ENCODE measurements at regions not wholly inside any gene's neighbourhood (a gene's known extent, or its start where the extent isn't known, plus 50 kb on each side); places are given as distances from the start of the nearest gene placed in this dataset.

GRCh38 chr9:25418974-25419373 lies 259.3 kb downstream of the TUSC1 start:
- BruUV-seq (replicated peaks) = no TSS peak
- Histone ChIP-seq H3K27ac (ENCODE audit: low read length) (no peak overlapping the region), H3K4me1 (ENCODE audit: control insufficient read depth, insufficient read depth, low read length) (no peaks in the 10 kb centered on the region), H3K4me3 (ENCODE audit: low read depth in 2 of 2, low read length in 2 of 2) (no peak overlapping the region), H3K27me3 (ENCODE audit: control insufficient read depth, insufficient read depth, low read length) (no peaks in the 10 kb centered on the region), H3K36me3 (ENCODE audit: control insufficient read depth, insufficient read depth, low read length) (no peaks in the 10 kb centered on the region), H3K9me3 (ENCODE audit: control insufficient read depth, insufficient read depth, low read depth, low read length) (no peaks in the 10 kb centered on the region)
- ATAC-seq (no peak), DNase-seq (ENCODE audit: low read depth, low spot score) (no peak)
- in situ Hi-C loops (cut with HindIII; ENCODE audit: low pct_unique_long_range_greater_than_20kb, low sequenced_read_pairs) = no loop called here
- intact Hi-C loops (cut with micrococcal nuclease; ENCODE audit: unreplicated experiment) = no loop called here
- CTCF ChIA-PET = no interaction called here
- TF ChIP-seq CTCF (IDR thresholded peaks at IDR 0.05) (no peak), TCF7L2 (IDR thresholded peaks at IDR 0.05; ENCODE audit: low read depth, low read length) (no peak), REST (IDR thresholded peaks at IDR 0.05; ENCODE audit: insufficient read depth in 1 of 2, low read depth in 2 of 2, low read length in 1 of 2) (no peak), POLR2AphosphoS5 (IDR thresholded peaks at IDR 0.05; ENCODE audit: low read depth, low read length) (no peak), SIN3A (IDR thresholded peaks at IDR 0.05; ENCODE audit: borderline replicate concordance, insufficient read depth, low read depth, low read length) (no peak)
- POLR2A ChIA-PET = no interaction called here

GRCh38 chr9:25415718-25416117 lies 262.5 kb downstream of the TUSC1 start:
- CTCF ChIA-PET = no interaction called here
- in situ Hi-C loops (cut with HindIII; ENCODE audit: low pct_unique_long_range_greater_than_20kb, low sequenced_read_pairs) (no loop called here), intact Hi-C loops (cut with micrococcal nuclease; ENCODE audit: unreplicated experiment) (no loop called here)
- ATAC-seq (no peak), DNase-seq (ENCODE audit: low read depth, low spot score) (no peak)
- Histone ChIP-seq H3K9me3 (ENCODE audit: control insufficient read depth, insufficient read depth, low read depth, low read length) (no peaks in the 10 kb centered on the region), H3K4me1 (ENCODE audit: control insufficient read depth, insufficient read depth, low read length) (no peaks in the 10 kb centered on the region), H3K27ac (ENCODE audit: low read length) (no peak overlapping the region), H3K4me3 (ENCODE audit: low read depth in 2 of 2, low read length in 2 of 2) (no peak overlapping the region), H3K27me3 (ENCODE audit: control insufficient read depth, insufficient read depth, low read length) (no peaks in the 10 kb centered on the region), H3K36me3 (ENCODE audit: control insufficient read depth, insufficient read depth, low read length) (no peaks in the 10 kb centered on the region)
- TF ChIP-seq CTCF (IDR thresholded peaks at IDR 0.05) = no peak
- TF ChIP-seq REST (IDR thresholded peaks at IDR 0.05; ENCODE audit: insufficient read depth in 1 of 2, low read depth in 2 of 2, low read length in 1 of 2) = no peak
- no peak for TF ChIP-seq SIN3A (IDR thresholded peaks at IDR 0.05; ENCODE audit: borderline replicate concordance, insufficient read depth, low read depth, low read length)
- no peak for TF ChIP-seq TCF7L2 (IDR thresholded peaks at IDR 0.05; ENCODE audit: low read depth, low read length)
- TF ChIP-seq POLR2AphosphoS5 (IDR thresholded peaks at IDR 0.05; ENCODE audit: low read depth, low read length) = no peak
- no TSS peak for BruUV-seq (replicated peaks)
- POLR2A ChIA-PET = no interaction called here
